GM12872 (cell line): ENCODE measurements at regions not wholly inside any gene's neighbourhood (a gene's known extent, or its start where the extent isn't known, plus 50 kb on each side); places are given as distances from the start of the nearest gene placed in this dataset.

Source experiments
- TF ChIP-seq, protein P1 (sequence below): IDR thresholded peaks from 3 replicates; pipeline ENCODE4 v1.5.1; 2011; ENCODE audit warnings: low read depth, mild to moderate bottlenecking, low read length, moderate library complexity; ENCODE audit not compliant: insufficient read depth

DNA sequence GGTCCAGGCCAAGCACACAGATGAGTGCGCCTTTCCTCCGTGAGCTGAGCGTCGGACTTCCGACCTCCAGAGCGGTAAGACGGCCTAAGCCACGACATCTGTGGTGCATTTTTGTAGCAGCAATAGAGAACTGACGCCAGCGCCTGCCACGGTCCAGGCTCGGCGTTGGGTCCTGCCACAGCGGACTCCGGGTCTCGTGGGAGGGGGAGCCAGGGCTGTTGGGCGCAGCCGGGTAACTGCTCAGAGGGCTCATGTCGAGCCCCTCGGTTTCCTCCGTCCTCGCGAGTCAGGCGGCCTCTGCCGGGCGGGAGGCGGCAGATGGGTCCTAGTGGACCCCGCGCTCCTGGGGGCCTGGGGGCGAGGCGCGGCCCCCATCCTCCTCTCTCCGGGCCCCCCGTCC, 216.1 kb downstream of the QKI start:
- TF ChIP-seq, protein P1, sequence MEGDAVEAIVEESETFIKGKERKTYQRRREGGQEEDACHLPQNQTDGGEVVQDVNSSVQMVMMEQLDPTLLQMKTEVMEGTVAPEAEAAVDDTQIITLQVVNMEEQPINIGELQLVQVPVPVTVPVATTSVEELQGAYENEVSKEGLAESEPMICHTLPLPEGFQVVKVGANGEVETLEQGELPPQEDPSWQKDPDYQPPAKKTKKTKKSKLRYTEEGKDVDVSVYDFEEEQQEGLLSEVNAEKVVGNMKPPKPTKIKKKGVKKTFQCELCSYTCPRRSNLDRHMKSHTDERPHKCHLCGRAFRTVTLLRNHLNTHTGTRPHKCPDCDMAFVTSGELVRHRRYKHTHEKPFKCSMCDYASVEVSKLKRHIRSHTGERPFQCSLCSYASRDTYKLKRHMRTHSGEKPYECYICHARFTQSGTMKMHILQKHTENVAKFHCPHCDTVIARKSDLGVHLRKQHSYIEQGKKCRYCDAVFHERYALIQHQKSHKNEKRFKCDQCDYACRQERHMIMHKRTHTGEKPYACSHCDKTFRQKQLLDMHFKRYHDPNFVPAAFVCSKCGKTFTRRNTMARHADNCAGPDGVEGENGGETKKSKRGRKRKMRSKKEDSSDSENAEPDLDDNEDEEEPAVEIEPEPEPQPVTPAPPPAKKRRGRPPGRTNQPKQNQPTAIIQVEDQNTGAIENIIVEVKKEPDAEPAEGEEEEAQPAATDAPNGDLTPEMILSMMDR, result no peak

- TF ChIP-seq, protein P1, result no peak
Observed at GRCh38 chr6:163630096-163630495, 215.6 kb downstream of the QKI start.
